HepG2 (cell line): ENCODE measurements at regions not wholly inside any gene's neighbourhood (a gene's known extent, or its start where the extent isn't known, plus 50 kb on each side); places are given as distances from the start of the nearest gene placed in this dataset.

Experiments used
- ATAC-seq: fragments of 200-7000 bp; cut with Tn5 transposase; 3 replicates; pipeline ENCODE4 v1.9.1; 2020; ENCODE audit warnings: mild to moderate bottlenecking, moderate library complexity
- BruUV-seq: library from RNA; stranded (reverse); fragments of 400-500 nt; replicated peaks from 2 replicates; lab custom pipeline; 2021; lab: Mats Ljungman, UMichigan
- CTCF ChIA-PET: fragments of 300-600 bp; formaldehyde crosslinking; extraction: SDS; loops from one replicate; lab custom pipeline; 2021; ENCODE audit warnings: low total read pairs, inconsistent platforms, low intra/inter-chr PET ratio; lab: Yijun Ruan, JAX
- POLR2A ChIA-PET: fragments of 350-600 bp; sonication (Branson Sonifier 250); formaldehyde crosslinking; loops from one replicate; lab custom pipeline; 2020; ENCODE audit warnings: antibody characterized with exemption, inconsistent platforms; lab: Yijun Ruan, JAX
- DNase-seq: peaks from one replicate; pipeline ENCODE4 v3.0.0-alpha.2; 2015; ENCODE audit warnings: low spot score
- FAIRE-seq: peaks from 3 replicates; lab custom pipeline; 2011; peaks lifted over from hg19 to GRCh38; lab: Jason Lieb, UNC
- H2AFZ ChIP-seq: one replicate; pipeline ENCODE4 v1.6.1; 2011; ENCODE audit warnings: low read length, inconsistent platforms
- H3K27ac ChIP-seq: fragments of 300-600 bp; 3 replicates; pipeline ENCODE4 v1.8.0; 2011; ENCODE audit warnings: mixed run types, mild to moderate bottlenecking, mixed read lengths, low read length, inconsistent platforms; ENCODE audit not compliant: insufficient read depth; ENCODE audit errors: extremely low read length
- H3K27me3 ChIP-seq, 2 experiments: fragments of 200-600 bp in 1 of 2; 2 replicates in 1 of 2; 3 replicates in 1 of 2; pipeline versions ENCODE4 v1.6.0 to v1.8.0; 2011; ENCODE audit warnings: low read length in 2 of 2, mild to moderate bottlenecking in 2 of 2, moderate library complexity in 2 of 2, inconsistent platforms in 1 of 2; ENCODE audit not compliant: insufficient read depth in 2 of 2, control insufficient read depth in 1 of 2
- H3K36me3 ChIP-seq, 2 experiments: fragments of 200-600 bp in 1 of 2; replicated peaks in 1 of 2; 2 replicates in 1 of 2; 3 replicates in 1 of 2; pipeline versions ENCODE4 v1.5.1 to v1.8.0; 2011; ENCODE audit warnings: low read length in 2 of 2, inconsistent platforms in 1 of 2; ENCODE audit not compliant: insufficient read depth in 2 of 2, control insufficient read depth in 1 of 2
- H3K4me1 ChIP-seq: 2 replicates; pipeline ENCODE4 v1.5.1; 2012; ENCODE audit warnings: low read length, inconsistent platforms; ENCODE audit not compliant: insufficient read depth
- H3K4me2 ChIP-seq: 2 replicates; pipeline ENCODE4 v1.6.0; 2011; ENCODE audit warnings: low read depth, low read length, inconsistent platforms
- H3K4me3 ChIP-seq, 3 experiments: fragments of 200-600 bp in 1 of 3; sonication (generic), shearing (Covaris generic) in 1 of 3; replicated peaks in 1 of 3; 2 replicates each; pipeline ENCODE4 v1.5.1; 2011 to 2016; ENCODE audit warnings: low read length in 3 of 3, inconsistent platforms in 2 of 3, low read depth in 2 of 3, mild to moderate bottlenecking in 2 of 3, control low read depth in 1 of 3, mixed read lengths in 1 of 3; ENCODE audit not compliant: insufficient read depth in 1 of 3
- H3K79me2 ChIP-seq: one replicate; pipeline ENCODE4 v1.6.1; 2011; ENCODE audit warnings: low read length, inconsistent platforms; ENCODE audit not compliant: insufficient read depth
- H3K9ac ChIP-seq: 2 replicates; pipeline ENCODE4 v1.6.0; 2011; ENCODE audit warnings: mild to moderate bottlenecking, low read depth, low read length, inconsistent platforms; ENCODE audit not compliant: insufficient read depth
- H3K9me3 ChIP-seq: 2 replicates; pipeline ENCODE4 v1.5.1; 2012; ENCODE audit warnings: mild to moderate bottlenecking, low read length
- H4K20me1 ChIP-seq: 2 replicates; pipeline ENCODE4 v1.6.0; 2011; ENCODE audit warnings: inconsistent platforms, mild to moderate bottlenecking, low read length, moderate library complexity; ENCODE audit not compliant: insufficient read depth
- ARHGAP35 ChIP-seq: sonication (generic); formaldehyde crosslinking; IDR thresholded peaks from 2 replicates; pipeline ENCODE4 v1.9.0; 2022; ENCODE audit warnings: mild to moderate bottlenecking, inconsistent platforms, moderate library complexity, missing genetic modification reagents, borderline replicate concordance
- ATF7 ChIP-seq, 2 experiments: fragments of 450-650 bp in 1 of 2; sonication (generic) in 1 of 2; formaldehyde crosslinking in 1 of 2; IDR thresholded peaks; 2 replicates each; pipeline versions ENCODE4 v1.4.0 to v1.6.1; 2016 to 2020; ENCODE audit warnings: antibody characterized with exemption in 1 of 2, mild to moderate bottlenecking in 1 of 2, missing genetic modification reagents in 1 of 2
- E2F1 ChIP-seq: sonication (generic); formaldehyde crosslinking; IDR thresholded peaks from 2 replicates; pipeline ENCODE4 v1.5.0; 2020; ENCODE audit warnings: missing genetic modification reagents
- MATR3 ChIP-seq: sonication (generic); formaldehyde crosslinking; IDR thresholded peaks from 2 replicates; pipeline ENCODE4 v1.4.0; 2020; ENCODE audit warnings: missing genetic modification reagents
- MEIS2 ChIP-seq: sonication (generic); formaldehyde crosslinking; IDR thresholded peaks from 2 replicates; pipeline ENCODE4 v1.9.0; 2021; ENCODE audit warnings: mild to moderate bottlenecking, missing genetic modification reagents
- NR2F6 ChIP-seq, 2 experiments: IDR thresholded peaks; 2 replicates each; pipeline ENCODE4 v1.6.1; 2016; ENCODE audit warnings: antibody characterized with exemption in 1 of 2, mild to moderate bottlenecking in 1 of 2
- PRMT3 ChIP-seq: sonication (generic); formaldehyde crosslinking; IDR thresholded peaks from 2 replicates; pipeline ENCODE4 v1.8.1; 2022; ENCODE audit warnings: low read depth, mild to moderate bottlenecking, moderate library complexity, missing genetic modification reagents, borderline replicate concordance
- SSRP1 ChIP-seq: IDR thresholded peaks from 2 replicates; pipeline ENCODE4 v1.6.1; 2016; ENCODE audit warnings: control low read depth
- TOPORS ChIP-seq: sonication (generic); formaldehyde crosslinking; IDR thresholded peaks from 2 replicates; pipeline ENCODE4 v1.8.0; 2023; ENCODE audit warnings: mild to moderate bottlenecking, missing genetic modification reagents
- ZBTB21 ChIP-seq: sonication (generic); formaldehyde crosslinking; IDR thresholded peaks from 2 replicates; pipeline ENCODE4 v1.4.0; 2020; ENCODE audit warnings: missing genetic modification reagents
- ZNF605 ChIP-seq: sonication (generic); formaldehyde crosslinking; IDR thresholded peaks from 2 replicates; pipeline ENCODE4 v1.8.0; 2022; ENCODE audit warnings: mild to moderate bottlenecking, missing genetic modification reagents
- ZNF777 ChIP-seq: sonication (generic); formaldehyde crosslinking; IDR thresholded peaks from 2 replicates; pipeline ENCODE4 v1.4.0; 2020; ENCODE audit warnings: missing genetic modification reagents
- WGBS: methylation state at CpG from one replicate; pipeline ENCODE4 v1.1.6; 2017; ENCODE audit warnings: low lambda C conversion rate; 5-methylcytosine and 5-hydroxymethylcytosine counted together
- in situ Hi-C: cut with HindIII; loops from 2 replicates; pipeline ENCODE4 v1.10.0; 2017; ENCODE audit warnings: low pct_unique_long_range_greater_than_20kb; ENCODE audit not compliant: extremely low pct_ligation_motif_present
- intact Hi-C: fragments of 100-400 bp; cut with micrococcal nuclease; formaldehyde crosslinking; loops from one replicate; pipeline ENCODE4 v1.10.0; 2022; ENCODE audit not compliant: unreplicated experiment
- TF ChIP-seq, protein P1 (sequence below): sonication (generic); formaldehyde crosslinking; IDR thresholded peaks from 2 replicates; pipeline ENCODE4 v1.4.0; 2020; ENCODE audit warnings: mild to moderate bottlenecking, missing genetic modification reagents

DNA sequence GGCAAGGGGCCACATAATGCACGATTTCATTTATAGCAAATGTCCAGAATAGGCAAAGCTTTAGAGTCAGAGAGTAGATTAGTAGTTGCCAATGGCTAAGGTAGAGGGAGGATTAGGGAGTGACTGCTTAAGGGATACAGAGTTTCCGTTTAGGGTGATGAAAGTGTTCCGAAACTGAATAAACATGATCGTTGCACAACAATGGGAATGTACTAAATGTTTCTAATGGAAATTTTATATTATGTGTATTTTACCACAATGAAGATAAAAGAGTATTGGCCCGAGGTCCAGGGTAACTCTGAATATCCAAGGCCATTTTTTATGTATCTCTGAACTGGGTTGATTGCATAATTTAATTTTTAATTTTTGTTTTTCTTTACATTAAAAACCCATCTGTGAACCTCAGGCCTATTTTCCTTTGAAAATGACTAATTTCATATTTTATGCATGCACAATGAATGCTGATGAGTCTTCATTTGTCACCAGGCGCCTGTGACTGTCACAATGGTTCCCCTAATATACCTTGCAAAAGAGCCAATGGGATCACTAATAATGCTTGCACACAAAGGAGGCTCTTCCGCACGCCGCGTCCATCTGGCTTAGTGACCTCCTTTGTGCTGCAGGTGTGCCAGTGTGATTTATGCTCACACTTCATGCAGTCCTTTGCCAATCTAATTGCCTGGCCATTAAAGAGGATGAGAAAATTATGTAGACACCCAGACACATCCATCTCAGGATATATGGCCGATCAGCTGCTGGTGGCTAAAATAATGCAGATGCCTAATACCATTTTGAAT lies 612.5 kb downstream of the CDH26 start:
- in situ Hi-C loops: no loop called here
- Histone ChIP-seq H3K4me2 (no peak overlapping the region), H3K36me3 (no peaks in the 10 kb centered on the region), H3K9me3 (peaks cover 84% of the 10 kb centered on the region), H3K9ac (no peak overlapping the region), H4K20me1 (no peaks in the 10 kb centered on the region), H3K4me3 (no peak overlapping the region), H3K27me3 (no peaks in the 10 kb centered on the region), H3K79me2 (no peaks in the 10 kb centered on the region), H2AFZ (no peak overlapping the region), H3K27ac (no peak overlapping the region), H3K4me1 (no peaks in the 10 kb centered on the region)
- no peak for TF ChIP-seq ZNF777
- no peak for TF ChIP-seq ZBTB21 (CRISPR knock-in tag)
- no peak for TF ChIP-seq PRMT3
- no peak for TF ChIP-seq MATR3 (CRISPR knock-in tag)
- TF ChIP-seq ARHGAP35 (CRISPR knock-in tag): no peak
- no peak for TF ChIP-seq E2F1
- ATAC-seq: no peak
- ChIA-PET POLR2A (no interaction called here), CTCF (no interaction called here)
- FAIRE-seq: no peak
- 40% methylated on average over 11 of the region's 11 CpGs for WGBS
- BruUV-seq: no TSS peak
- intact Hi-C loops: no loop called here
- DNase-seq: no peak

DNA sequence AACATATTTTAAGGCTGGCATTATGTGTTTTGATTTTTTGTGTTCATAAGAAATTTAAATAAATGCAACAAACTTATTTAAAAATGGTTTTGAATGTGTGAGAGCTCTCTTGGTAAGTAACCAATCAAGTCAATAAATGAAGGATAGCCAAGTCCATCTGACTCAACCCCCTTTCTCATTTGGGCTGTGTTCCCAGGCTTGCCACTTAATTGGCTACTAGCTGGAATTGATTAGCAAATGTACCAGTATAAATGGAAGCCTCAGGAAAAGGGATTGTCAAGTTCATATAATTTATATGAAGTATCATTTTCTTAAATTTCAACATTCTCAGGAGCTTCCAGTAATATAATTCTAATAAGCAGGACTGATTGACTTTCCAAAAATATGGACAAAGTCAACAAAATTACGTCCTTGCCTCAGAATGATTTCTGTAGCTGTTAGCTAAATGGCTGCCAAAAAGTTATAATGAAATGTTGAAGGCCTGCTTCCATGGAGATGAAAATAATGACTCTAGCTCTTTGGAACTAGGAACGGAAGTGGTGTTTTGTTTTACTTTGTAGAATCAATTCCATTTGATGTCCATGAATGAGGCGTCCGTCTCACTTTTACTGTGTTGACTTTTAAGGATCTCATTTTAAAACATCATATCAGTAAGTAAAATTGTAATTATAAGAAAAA lies 614.9 kb downstream of the CDH26 start:
- no TSS peak for BruUV-seq
- H3K4me1 ChIP-seq: no peaks in the 10 kb centered on the region
- H3K4me2 ChIP-seq: no peak overlapping the region
- no peak overlapping the region for H3K9ac ChIP-seq
- ChIA-PET CTCF (no interaction called here), POLR2A (no interaction called here)
- H3K27me3 ChIP-seq: no peaks in the 10 kb centered on the region
- H3K36me3 ChIP-seq: no peaks in the 10 kb centered on the region
- no peaks in the 10 kb centered on the region for H3K79me2 ChIP-seq
- no peak for ATAC-seq
- WGBS: 13% methylated on average over 4 of the region's 4 CpGs
- no peak overlapping the region for H3K27ac ChIP-seq
- in situ Hi-C loops (no loop called here), intact Hi-C loops (no loop called here)
- H4K20me1 ChIP-seq: no peaks in the 10 kb centered on the region
- no peak for FAIRE-seq
- DNase-seq: no peak
- H3K4me3 ChIP-seq: no peak overlapping the region
- H3K9me3 ChIP-seq: peaks cover 83% of the 10 kb centered on the region
- no peak overlapping the region for H2AFZ ChIP-seq
- no peak for TF ChIP-seq MEIS2
- TF ChIP-seq ZNF605 (CRISPR knock-in tag): no peak
- no peak for TF ChIP-seq ATF7 (IDR thresholded peaks at IDR 0.05)
- TF ChIP-seq ATF7 (CRISPR knock-in tag; IDR thresholded peaks at IDR 0.05): no peak
- no peak for TF ChIP-seq TOPORS
- no peak for TF ChIP-seq SSRP1
- TF ChIP-seq NR2F6 (IDR thresholded peaks at IDR 0.05): no peak
- no peak for TF ChIP-seq NR2F6 (CRISPR knock-in tag; IDR thresholded peaks at IDR 0.05)
- TF ChIP-seq, protein P1, sequence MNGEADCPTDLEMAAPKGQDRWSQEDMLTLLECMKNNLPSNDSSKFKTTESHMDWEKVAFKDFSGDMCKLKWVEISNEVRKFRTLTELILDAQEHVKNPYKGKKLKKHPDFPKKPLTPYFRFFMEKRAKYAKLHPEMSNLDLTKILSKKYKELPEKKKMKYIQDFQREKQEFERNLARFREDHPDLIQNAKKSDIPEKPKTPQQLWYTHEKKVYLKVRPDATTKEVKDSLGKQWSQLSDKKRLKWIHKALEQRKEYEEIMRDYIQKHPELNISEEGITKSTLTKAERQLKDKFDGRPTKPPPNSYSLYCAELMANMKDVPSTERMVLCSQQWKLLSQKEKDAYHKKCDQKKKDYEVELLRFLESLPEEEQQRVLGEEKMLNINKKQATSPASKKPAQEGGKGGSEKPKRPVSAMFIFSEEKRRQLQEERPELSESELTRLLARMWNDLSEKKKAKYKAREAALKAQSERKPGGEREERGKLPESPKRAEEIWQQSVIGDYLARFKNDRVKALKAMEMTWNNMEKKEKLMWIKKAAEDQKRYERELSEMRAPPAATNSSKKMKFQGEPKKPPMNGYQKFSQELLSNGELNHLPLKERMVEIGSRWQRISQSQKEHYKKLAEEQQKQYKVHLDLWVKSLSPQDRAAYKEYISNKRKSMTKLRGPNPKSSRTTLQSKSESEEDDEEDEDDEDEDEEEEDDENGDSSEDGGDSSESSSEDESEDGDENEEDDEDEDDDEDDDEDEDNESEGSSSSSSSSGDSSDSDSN (CRISPR knock-in tag): no peak
